Mesendoderm (in vitro differentiated cells): ENCODE measurements at regions not wholly inside any gene's neighbourhood (a gene's known extent, or its start where the extent isn't known, plus 50 kb on each side); places are given as distances from the start of the nearest gene placed in this dataset.

Experiments used
- DNase-seq: peaks from one replicate; pipeline ENCODE4 v3.0.0; 2013
- H2AK5ac ChIP-seq: 2 replicates; pipeline ENCODE4 v1.6.1; 2013; ENCODE audit warnings: low read length, inconsistent platforms
- H2BK120ac ChIP-seq: 2 replicates; pipeline ENCODE4 v1.6.1; 2013; ENCODE audit warnings: low read depth, mild to moderate bottlenecking, low read length, moderate library complexity, mixed read lengths
- H2BK15ac ChIP-seq: replicated peaks from 2 replicates; pipeline ENCODE4 v1.6.1; 2013; ENCODE audit warnings: low read depth, mild to moderate bottlenecking, moderate library complexity
- H2BK5ac ChIP-seq: 2 replicates; pipeline ENCODE4 v1.6.1; 2013; ENCODE audit warnings: low read length, inconsistent platforms
- H3K18ac ChIP-seq: 2 replicates; pipeline ENCODE4 v1.6.1; 2013; ENCODE audit warnings: mild to moderate bottlenecking, low read length, mixed read lengths
- H3K23ac ChIP-seq: one replicate; pipeline ENCODE4 v1.6.1; 2013; ENCODE audit warnings: low read length
- H3K27ac ChIP-seq: 2 replicates; pipeline ENCODE4 v1.5.1; 2013; ENCODE audit warnings: low read depth, mild to moderate bottlenecking, inconsistent platforms, low read length, moderate library complexity
- H3K27me3 ChIP-seq: 2 replicates; pipeline ENCODE4 v1.6.1; 2013; ENCODE audit warnings: low read length, control low read depth, mild to moderate bottlenecking, inconsistent platforms; ENCODE audit not compliant: insufficient read depth, poor library complexity
- H3K36me3 ChIP-seq: 2 replicates; pipeline ENCODE4 v1.6.1; 2013; ENCODE audit warnings: low read length, inconsistent platforms; ENCODE audit not compliant: control insufficient read depth, insufficient read depth
- H3K4ac ChIP-seq: one replicate; pipeline ENCODE4 v1.6.1; 2013; ENCODE audit warnings: low read depth, mild to moderate bottlenecking, low read length, moderate library complexity
- H3K4me1 ChIP-seq: 2 replicates; pipeline ENCODE4 v1.6.1; 2013; ENCODE audit warnings: low read depth, low read length, inconsistent platforms; ENCODE audit not compliant: control insufficient read depth
- H3K4me2 ChIP-seq: 2 replicates; pipeline ENCODE4 v1.6.1; 2013; ENCODE audit warnings: low read length
- H3K4me3 ChIP-seq: 2 replicates; pipeline ENCODE4 v1.5.1; 2013; ENCODE audit warnings: mild to moderate bottlenecking, low read length
- H3K56ac ChIP-seq: one replicate; pipeline ENCODE4 v1.6.1; 2013; ENCODE audit warnings: low read length
- H3K79me1 ChIP-seq: 2 replicates; pipeline ENCODE4 v1.6.1; 2013; ENCODE audit warnings: low read length, inconsistent platforms
- H3K79me2 ChIP-seq: 2 replicates; pipeline ENCODE4 v1.6.1; 2013; ENCODE audit warnings: mild to moderate bottlenecking, low read length; ENCODE audit not compliant: control insufficient read depth, insufficient read depth
- H3K9ac ChIP-seq: 2 replicates; pipeline ENCODE4 v1.6.1; 2013; ENCODE audit warnings: low read length, inconsistent platforms
- H4K5ac ChIP-seq: one replicate; pipeline ENCODE4 v1.6.1; 2013; ENCODE audit warnings: low read length
- H4K8ac ChIP-seq: one replicate; pipeline ENCODE4 v1.6.1; 2013; ENCODE audit warnings: low read depth, mild to moderate bottlenecking, control low read depth, low read length, moderate library complexity
- WGBS: extraction: QIAGEN DNeasy Blood & Tissue Kit; methylation state at CpG from one replicate; pipeline ENCODE4 v1.1.7; 2013; ENCODE audit warnings: low lambda C conversion rate, missing lambda C conversion rate; ENCODE audit not compliant: insufficient coverage; ENCODE audit errors: extremely low coverage; 5-methylcytosine and 5-hydroxymethylcytosine counted together

- Histone ChIP-seq H3K4me2 (no peak overlapping the region), H4K5ac (no peak overlapping the region), H2BK120ac (no peak overlapping the region), H4K8ac (no peak overlapping the region), H2BK5ac (no peak overlapping the region), H3K4ac (no peak overlapping the region), H3K79me2 (no peaks in the 10 kb centered on the region), H3K27me3 (no peaks in the 10 kb centered on the region), H2BK15ac (no peak overlapping the region), H3K4me1 (no peaks in the 10 kb centered on the region), H3K9ac (no peak overlapping the region), H3K36me3 (no peaks in the 10 kb centered on the region), H3K56ac (no peak overlapping the region), H3K4me3 (no peak overlapping the region), H3K27ac (no peak overlapping the region), H3K18ac (no peak overlapping the region), H3K23ac (no peak overlapping the region), H2AK5ac (no peak overlapping the region), H3K79me1 (no peaks in the 10 kb centered on the region)
- no CpG with 5 or more reads among the region's 5 CpGs for WGBS
- no peak for DNase-seq
Measured at GRCh38 chr2:152827944-152828343, 109.5 kb downstream of the ARL6IP6 start.

GRCh38 chr2:152826581-152827279 lies 108.3 kb downstream of the ARL6IP6 start:
- H3K4ac ChIP-seq = no peak overlapping the region
- H2AK5ac ChIP-seq = no peak overlapping the region
- no peak overlapping the region for H4K8ac ChIP-seq
- H3K27ac ChIP-seq = no peak overlapping the region
- no peaks in the 10 kb centered on the region for H3K79me1 ChIP-seq
- H3K36me3 ChIP-seq = no peaks in the 10 kb centered on the region
- no peak overlapping the region for H3K23ac ChIP-seq
- no peak overlapping the region for H2BK5ac ChIP-seq
- H3K18ac ChIP-seq = no peak overlapping the region
- no peak overlapping the region for H3K4me2 ChIP-seq
- peaks cover 3% of the 10 kb centered on the region for H3K4me1 ChIP-seq
- DNase-seq = no peak
- no peaks in the 10 kb centered on the region for H3K79me2 ChIP-seq
- H3K9ac ChIP-seq = no peak overlapping the region
- no peak overlapping the region for H2BK120ac ChIP-seq
- no peak overlapping the region for H3K4me3 ChIP-seq
- H3K56ac ChIP-seq = no peak overlapping the region
- no peaks in the 10 kb centered on the region for H3K27me3 ChIP-seq
- WGBS = no CpG with 5 or more reads among the region's 3 CpGs
- H2BK15ac ChIP-seq = no peak overlapping the region
- H4K5ac ChIP-seq = no peak overlapping the region

- Histone ChIP-seq H4K5ac (no peak overlapping the region), H3K18ac (no peak overlapping the region), H3K79me1 (no peaks in the 10 kb centered on the region), H3K9ac (no peak overlapping the region), H3K27me3 (no peaks in the 10 kb centered on the region), H3K36me3 (no peaks in the 10 kb centered on the region), H3K23ac (no peak overlapping the region), H3K4me1 (peaks cover 3% of the 10 kb centered on the region), H3K79me2 (no peaks in the 10 kb centered on the region), H3K27ac (no peak overlapping the region), H4K8ac (no peak overlapping the region), H3K4ac (no peak overlapping the region), H3K56ac (no peak overlapping the region), H3K4me2 (no peak overlapping the region), H2BK120ac (no peak overlapping the region), H2BK15ac (no peak overlapping the region), H2BK5ac (no peak overlapping the region), H2AK5ac (no peak overlapping the region), H3K4me3 (no peak overlapping the region)
- no peak for DNase-seq
- no CpG with 5 or more reads among the region's 3 CpGs for WGBS
Measured at GRCh38 chr2:152825834-152826233, 107.4 kb downstream of the ARL6IP6 start.

GRCh38 chr2:152823905-152824304 lies 105.5 kb downstream of the ARL6IP6 start:
- Histone ChIP-seq H4K8ac (no peak overlapping the region), H3K23ac (no peak overlapping the region), H3K27me3 (no peaks in the 10 kb centered on the region), H3K79me1 (no peaks in the 10 kb centered on the region), H2BK15ac (no peak overlapping the region), H3K36me3 (no peaks in the 10 kb centered on the region), H3K4me3 (no peak overlapping the region), H3K9ac (no peak overlapping the region), H3K79me2 (no peaks in the 10 kb centered on the region), H4K5ac (no peak overlapping the region), H3K4me1 (peaks cover 3% of the 10 kb centered on the region), H3K4ac (no peak overlapping the region), H3K27ac (no peak overlapping the region), H3K4me2 (no peak overlapping the region), H3K56ac (no peak overlapping the region), H3K18ac (no peak overlapping the region), H2AK5ac (no peak overlapping the region), H2BK120ac (no peak overlapping the region), H2BK5ac (no peak overlapping the region)
- peak; percentile 35 for DNase-seq
- WGBS = no CpG with 5 or more reads among the region's 3 CpGs

GRCh38 chr2:152822676-152823075 lies 104.3 kb downstream of the ARL6IP6 start:
- Histone ChIP-seq H4K8ac (no peak overlapping the region), H2AK5ac (no peak overlapping the region), H3K27ac (no peak overlapping the region), H3K27me3 (no peaks in the 10 kb centered on the region), H3K4me3 (no peak overlapping the region), H3K4ac (no peak overlapping the region), H3K4me1 (peaks cover 4% of the 10 kb centered on the region), H4K5ac (no peak overlapping the region), H2BK120ac (no peak overlapping the region), H3K56ac (peak overlapping the region; percentile 15), H3K9ac (no peak overlapping the region), H2BK5ac (no peak overlapping the region), H3K23ac (no peak overlapping the region), H3K18ac (peak overlapping the region; percentile 8), H3K36me3 (no peaks in the 10 kb centered on the region), H2BK15ac (no peak overlapping the region), H3K79me2 (no peaks in the 10 kb centered on the region), H3K4me2 (no peak overlapping the region), H3K79me1 (no peaks in the 10 kb centered on the region)
- no CpG with 5 or more reads among the region's 5 CpGs for WGBS
- DNase-seq = no peak

GRCh38 chr2:152820048-152820447 lies 101.6 kb downstream of the ARL6IP6 start:
- no peak overlapping the region for H2BK5ac ChIP-seq
- no peaks in the 10 kb centered on the region for H3K27me3 ChIP-seq
- no peak overlapping the region for H3K4me2 ChIP-seq
- no peaks in the 10 kb centered on the region for H3K79me1 ChIP-seq
- no peak overlapping the region for H2BK15ac ChIP-seq
- no peak for DNase-seq
- H3K4me1 ChIP-seq = peaks cover 4% of the 10 kb centered on the region
- no peak overlapping the region for H3K4me3 ChIP-seq
- no CpG with 5 or more reads among the region's 1 CpG for WGBS
- H3K79me2 ChIP-seq = no peaks in the 10 kb centered on the region
- H4K5ac ChIP-seq = no peak overlapping the region
- no peak overlapping the region for H3K23ac ChIP-seq
- H2AK5ac ChIP-seq = no peak overlapping the region
- no peaks in the 10 kb centered on the region for H3K36me3 ChIP-seq
- no peak overlapping the region for H3K56ac ChIP-seq
- H3K18ac ChIP-seq = no peak overlapping the region
- no peak overlapping the region for H2BK120ac ChIP-seq
- H3K9ac ChIP-seq = no peak overlapping the region
- H3K27ac ChIP-seq = no peak overlapping the region
- no peak overlapping the region for H4K8ac ChIP-seq
- no peak overlapping the region for H3K4ac ChIP-seq
